ENCODE measurements at regions not wholly inside any gene's neighbourhood (a gene's known extent, or its start where the extent isn't known, plus 50 kb on each side); places are given as distances from the start of the nearest gene placed in this dataset.

DNA sequence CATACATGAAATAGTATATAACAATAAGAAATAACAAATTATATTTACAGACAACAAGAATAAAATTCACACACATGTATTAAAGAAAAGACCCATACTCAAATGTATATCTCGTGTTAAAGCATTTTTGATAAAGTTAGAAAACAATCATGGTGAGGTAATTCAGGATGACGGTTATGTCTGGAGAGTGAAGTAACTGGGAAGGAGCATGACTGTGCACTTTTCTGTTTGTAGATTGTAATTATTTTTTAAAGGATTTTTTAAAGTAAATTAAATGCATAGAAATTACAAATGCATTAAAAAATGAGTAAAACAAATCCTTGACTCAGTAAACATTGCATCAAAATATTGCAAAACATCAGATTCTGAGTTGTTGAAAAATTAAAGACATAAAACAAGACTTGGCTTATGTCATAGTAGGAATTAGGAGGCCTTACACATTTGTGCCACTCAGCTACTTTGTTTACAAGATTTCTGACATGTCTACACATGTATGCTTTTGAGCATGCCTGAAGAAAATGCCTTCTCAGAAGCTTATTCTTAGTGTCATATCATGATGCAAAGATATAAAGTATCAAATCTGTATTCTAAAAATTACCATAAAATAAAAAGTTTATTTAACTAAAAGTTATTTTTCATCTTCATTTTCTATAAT lies 1325.1 kb downstream of the SLC16A7 start:
- Mint-ChIP-seq H3K36me3 (no peaks in the 10 kb centered on the region), H3K4me1 (no peaks in the 10 kb centered on the region), H3K27ac (no peak overlapping the region), H3K4me3 (no peak overlapping the region), H3K27me3 (no peaks in the 10 kb centered on the region), H3K9me3 (no peaks in the 10 kb centered on the region)
- CTCF ChIA-PET: no interaction called here
- DNase-seq: no peak

- DNase-seq: no peak
- H3K36me3 Mint-ChIP-seq: no peaks in the 10 kb centered on the region
- H3K4me1 Mint-ChIP-seq: no peaks in the 10 kb centered on the region
- no peaks in the 10 kb centered on the region for H3K27me3 Mint-ChIP-seq
- H3K9me3 Mint-ChIP-seq: no peaks in the 10 kb centered on the region
- CTCF ChIA-PET: no interaction called here
- H3K27ac Mint-ChIP-seq: no peak overlapping the region
- H3K4me3 Mint-ChIP-seq: no peak overlapping the region
Observed at GRCh38 chr12:60921541-60921940, 1325.7 kb downstream of the SLC16A7 start.

- no peaks in the 10 kb centered on the region for H3K27me3 Mint-ChIP-seq
- DNase-seq: no peak
Observed at GRCh38 chr12:60926256-60926655, 1330.4 kb downstream of the SLC16A7 start.

GRCh38 chr12:60930151-60930550 lies 1330.1 kb upstream of the USP15 start:
- no peaks in the 10 kb centered on the region for H3K4me1 Mint-ChIP-seq
- no peaks in the 10 kb centered on the region for H3K36me3 Mint-ChIP-seq
- CTCF ChIA-PET: no interaction called here
- no peaks in the 10 kb centered on the region for H3K27me3 Mint-ChIP-seq
- H3K4me3 Mint-ChIP-seq: no peak overlapping the region
- no peak overlapping the region for H3K27ac Mint-ChIP-seq
- H3K9me3 Mint-ChIP-seq: peaks cover 15% of the 10 kb centered on the region
- DNase-seq: no peak

More at GRCh38 chr12:60926256-60926655, 1330.4 kb downstream of the SLC16A7 start:
- Mint-ChIP-seq H3K9me3 (no peaks in the 10 kb centered on the region), H3K27ac (no peak overlapping the region), H3K4me3 (no peak overlapping the region), H3K4me1 (no peaks in the 10 kb centered on the region), H3K36me3 (no peaks in the 10 kb centered on the region)
- CTCF ChIA-PET: no interaction called here

- no peak overlapping the region for H3K27ac Mint-ChIP-seq
- no peaks in the 10 kb centered on the region for H3K36me3 Mint-ChIP-seq
- no peak overlapping the region for H3K4me3 Mint-ChIP-seq
- DNase-seq: no peak
- CTCF ChIA-PET: no interaction called here
- H3K9me3 Mint-ChIP-seq: peaks cover 27% of the 10 kb centered on the region
- no peaks in the 10 kb centered on the region for H3K27me3 Mint-ChIP-seq
- H3K4me1 Mint-ChIP-seq: no peaks in the 10 kb centered on the region
Observed at GRCh38 chr12:60935981-60936761, 1324.0 kb upstream of the USP15 start.

DNA sequence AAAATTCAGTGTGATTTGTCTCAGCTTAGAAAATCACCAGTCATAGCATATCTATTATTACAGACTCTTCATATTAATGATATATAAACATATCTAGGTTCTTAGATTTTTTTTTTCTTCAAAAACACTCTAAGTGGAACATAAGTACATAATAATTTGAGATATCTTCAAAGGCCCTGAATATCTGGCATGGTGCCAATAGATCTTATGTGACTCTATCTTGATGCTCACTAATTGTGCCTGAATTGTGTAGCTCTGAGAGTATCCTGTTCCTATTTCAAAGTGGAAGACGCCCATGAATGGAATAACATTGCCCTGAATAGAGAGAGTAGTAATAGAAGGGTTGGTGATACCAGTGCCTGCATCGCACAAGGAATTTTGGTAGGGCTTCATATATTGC lies 1312.7 kb upstream of the USP15 start:
- DNase-seq: no peak
- H3K27ac Mint-ChIP-seq: no peak overlapping the region
- no peaks in the 10 kb centered on the region for H3K36me3 Mint-ChIP-seq
- no peaks in the 10 kb centered on the region for H3K27me3 Mint-ChIP-seq
- no peak overlapping the region for H3K4me3 Mint-ChIP-seq
- no peaks in the 10 kb centered on the region for H3K4me1 Mint-ChIP-seq
- CTCF ChIA-PET: no interaction called here
- H3K9me3 Mint-ChIP-seq: peaks cover 5% of the 10 kb centered on the region

DNA sequence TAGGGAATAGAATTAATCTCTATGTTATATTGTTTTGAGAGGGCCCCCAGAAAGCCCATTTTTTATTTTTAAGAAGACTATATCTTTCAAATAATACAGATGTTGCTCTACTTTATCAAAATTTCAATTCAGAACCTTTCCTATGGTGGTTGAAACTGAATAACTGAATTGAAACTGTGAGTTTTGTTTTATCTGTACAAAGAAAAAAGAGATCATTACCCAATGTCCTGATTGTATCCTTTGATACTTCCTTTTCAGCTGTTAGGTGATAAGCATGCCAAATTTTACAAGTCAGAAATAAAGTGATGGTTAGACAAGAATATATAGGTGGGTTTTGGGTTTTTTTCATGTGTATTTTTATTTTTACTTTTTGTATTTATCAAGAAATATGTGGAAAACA lies 1293.1 kb upstream of the USP15 start:
- H3K27me3 Mint-ChIP-seq: no peaks in the 10 kb centered on the region
- no peak overlapping the region for H3K27ac Mint-ChIP-seq
- DNase-seq: no peak
- no peak overlapping the region for H3K4me3 Mint-ChIP-seq
- no peaks in the 10 kb centered on the region for H3K36me3 Mint-ChIP-seq
- no peaks in the 10 kb centered on the region for H3K4me1 Mint-ChIP-seq
- CTCF ChIA-PET: no interaction called here
- H3K9me3 Mint-ChIP-seq: peaks cover 8% of the 10 kb centered on the region

DNA sequence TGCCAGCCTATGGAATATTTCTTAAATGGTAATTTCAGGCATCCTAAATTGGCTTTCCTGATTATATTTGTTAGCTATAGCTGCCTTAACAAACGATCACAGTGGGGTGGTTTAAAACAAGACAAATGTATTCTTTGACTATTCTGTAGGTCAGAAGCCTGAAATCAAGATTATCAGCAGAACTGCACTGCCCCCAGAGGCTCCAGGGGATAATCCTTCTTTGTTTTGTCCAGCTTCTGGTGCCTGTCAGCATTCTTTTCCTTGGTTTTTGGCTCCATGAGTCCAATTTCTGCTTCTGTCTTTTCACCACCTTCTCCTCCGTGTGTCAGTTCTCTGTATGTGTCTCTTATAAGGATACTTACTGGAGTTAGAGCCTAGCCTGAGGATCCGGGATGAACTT lies 1282.2 kb upstream of the USP15 start:
- Mint-ChIP-seq H3K27ac (no peak overlapping the region), H3K4me1 (no peaks in the 10 kb centered on the region), H3K27me3 (no peaks in the 10 kb centered on the region), H3K36me3 (no peaks in the 10 kb centered on the region), H3K4me3 (no peak overlapping the region), H3K9me3 (peaks cover 11% of the 10 kb centered on the region)
- CTCF ChIA-PET: no interaction called here
- no peak for DNase-seq

DNA sequence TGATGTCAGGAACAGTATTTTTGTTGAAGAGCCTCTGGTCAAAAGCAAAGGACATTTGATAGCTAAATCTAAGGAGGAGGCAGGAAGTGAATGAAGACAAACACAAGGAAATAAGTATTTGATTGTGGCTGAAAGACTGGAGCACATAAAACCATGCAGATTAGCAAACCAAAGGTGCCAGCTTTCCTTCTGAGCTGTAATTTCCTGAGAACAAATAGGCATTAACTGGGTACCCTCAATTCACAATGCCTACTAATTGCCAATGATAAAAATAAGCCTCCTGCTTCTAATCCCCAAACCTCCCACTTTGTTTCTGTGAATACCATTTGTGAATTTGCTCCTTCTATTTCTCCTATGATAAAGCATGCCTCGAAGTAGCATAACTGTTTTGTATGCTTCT lies 1279.6 kb upstream of the USP15 start:
- no peak for DNase-seq
- Mint-ChIP-seq H3K36me3 (no peaks in the 10 kb centered on the region), H3K27me3 (no peaks in the 10 kb centered on the region), H3K4me3 (no peak overlapping the region), H3K27ac (no peak overlapping the region), H3K4me1 (no peaks in the 10 kb centered on the region), H3K9me3 (peaks cover 19% of the 10 kb centered on the region)
- CTCF ChIA-PET: no interaction called here

- CTCF ChIA-PET: no interaction called here
- no peak overlapping the region for H3K4me3 Mint-ChIP-seq
- H3K4me1 Mint-ChIP-seq: no peaks in the 10 kb centered on the region
- H3K27ac Mint-ChIP-seq: no peak overlapping the region
- H3K9me3 Mint-ChIP-seq: peaks cover 18% of the 10 kb centered on the region
- no peak for DNase-seq
- no peaks in the 10 kb centered on the region for H3K27me3 Mint-ChIP-seq
- no peaks in the 10 kb centered on the region for H3K36me3 Mint-ChIP-seq
Observed at GRCh38 chr12:60981473-60981872, 1278.7 kb upstream of the USP15 start.

DNA sequence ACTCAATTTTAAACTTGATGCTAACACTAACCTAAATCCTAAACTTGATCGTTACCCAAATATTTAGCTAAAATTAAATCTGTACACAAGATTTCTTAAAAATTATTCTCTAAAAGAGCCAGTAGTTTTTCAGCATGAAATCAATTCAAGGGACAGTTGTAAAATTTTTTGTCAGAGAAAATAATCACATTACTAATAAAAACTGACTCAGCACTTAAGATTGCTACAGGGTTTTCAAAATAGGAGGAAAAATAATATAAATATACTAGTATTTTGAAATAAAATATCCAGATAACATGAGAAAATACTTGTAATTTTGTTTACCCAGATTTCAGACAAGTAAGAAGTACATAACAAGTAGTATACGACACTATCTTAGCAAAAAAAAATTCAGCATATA lies 1268.1 kb upstream of the USP15 start:
- no peaks in the 10 kb centered on the region for H3K9me3 Mint-ChIP-seq
- no peaks in the 10 kb centered on the region for H3K4me1 Mint-ChIP-seq

GRCh38 chr12:60995256-60995825 lies 1264.9 kb upstream of the USP15 start:
- Mint-ChIP-seq H3K4me3 (no peak overlapping the region), H3K4me1 (no peaks in the 10 kb centered on the region), H3K36me3 (no peaks in the 10 kb centered on the region), H3K27me3 (no peaks in the 10 kb centered on the region), H3K27ac (no peak overlapping the region), H3K9me3 (peaks cover 4% of the 10 kb centered on the region)
- no peak for DNase-seq
- CTCF ChIA-PET: no interaction called here

More for the DNA sequence above, 1268.1 kb upstream of the USP15 start:
- no peaks in the 10 kb centered on the region for H3K36me3 Mint-ChIP-seq
- H3K27me3 Mint-ChIP-seq: no peaks in the 10 kb centered on the region
- no peak for DNase-seq
- H3K4me3 Mint-ChIP-seq: no peak overlapping the region
- CTCF ChIA-PET: no interaction called here
- H3K27ac Mint-ChIP-seq: no peak overlapping the region

GRCh38 chr12:60997869-60998378 lies 1262.3 kb upstream of the USP15 start:
- Mint-ChIP-seq H3K27ac (no peak overlapping the region), H3K36me3 (no peaks in the 10 kb centered on the region), H3K4me1 (no peaks in the 10 kb centered on the region), H3K9me3 (peaks cover 15% of the 10 kb centered on the region), H3K27me3 (no peaks in the 10 kb centered on the region), H3K4me3 (no peak overlapping the region)
- DNase-seq: no peak
- CTCF ChIA-PET: no interaction called here

DNA sequence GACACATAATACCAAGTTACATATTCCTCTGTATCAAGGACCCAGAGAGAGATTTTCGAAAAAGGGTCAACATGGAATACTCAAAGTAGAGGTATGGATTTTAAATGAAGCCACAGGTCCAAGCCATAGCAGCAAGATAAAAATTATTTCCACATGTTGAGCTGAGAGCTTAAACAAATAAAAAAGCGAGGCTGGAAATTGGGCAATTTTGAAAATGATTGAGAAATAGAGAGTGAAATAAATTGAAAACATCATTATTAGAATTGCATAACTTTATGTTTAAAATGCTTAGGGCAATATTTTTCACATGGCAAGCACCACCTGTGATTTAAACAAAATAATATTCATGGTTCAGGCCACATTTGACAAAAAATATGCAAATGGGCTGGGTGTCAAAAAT lies 1251.0 kb upstream of the USP15 start:
- Mint-ChIP-seq H3K27ac (no peak overlapping the region), H3K36me3 (no peaks in the 10 kb centered on the region), H3K4me1 (no peaks in the 10 kb centered on the region), H3K4me3 (no peak overlapping the region), H3K9me3 (no peaks in the 10 kb centered on the region), H3K27me3 (no peaks in the 10 kb centered on the region)
- CTCF ChIA-PET: no interaction called here
- DNase-seq: no peak
